Tibial nerve (tissue), 4 donors: ENCODE measurements at regions not wholly inside any gene's neighbourhood (a gene's known extent, or its start where the extent isn't known, plus 50 kb on each side); places are given as distances from the start of the nearest gene placed in this dataset.

Experiments used
- CTCF ChIP-seq, 5 experiments: fragments of 200-600 bp in 3 of 5; fragments of 450-650 bp in 2 of 5; sonication (generic) in 3 of 5; IDR thresholded peaks; one replicate each; pipeline ENCODE4 v1.5.1; 2016 to 2019; ENCODE audit warnings: antibody characterized with exemption in 5 of 5, mild to moderate bottlenecking in 3 of 5, moderate library complexity in 2 of 5
- EP300 ChIP-seq, 2 donors: sonication (generic); formaldehyde crosslinking; IDR thresholded peaks; one replicate each; pipeline ENCODE4 v1.6.1; 2017; ENCODE audit warnings: antibody characterized with exemption in 2 of 2, mild to moderate bottlenecking in 1 of 2

- TF ChIP-seq CTCF (IDR thresholded peaks at IDR 0.05) (no peak), EP300 (IDR thresholded peaks at IDR 0.05) (no peak)
Measured at GRCh38 chr22:22359465-22359864, 114.9 kb downstream of the VPREB1 start.
